HG03457 (cell line): ENCODE measurements at regions not wholly inside any gene's neighbourhood (a gene's known extent, or its start where the extent isn't known, plus 50 kb on each side); places are given as distances from the start of the nearest gene placed in this dataset.
"Not testable (repeated sequence)": the region's sequence is repeated elsewhere in the genome, so short reads cannot be mapped to it uniquely, and the experiment has no call there.

Source experiments
- ATAC-seq: cut with Tn5 transposase; IDR thresholded peaks from one replicate; pipeline ENCODE4 v1.9.1; 2021; ENCODE audit warnings: moderate number of reproducible peaks; ENCODE audit not compliant: unreplicated experiment

- no peak for ATAC-seq
Measured at GRCh38 chr2:82109418-82109817, 1804.9 kb upstream of the LRRTM1 start.

DNA sequence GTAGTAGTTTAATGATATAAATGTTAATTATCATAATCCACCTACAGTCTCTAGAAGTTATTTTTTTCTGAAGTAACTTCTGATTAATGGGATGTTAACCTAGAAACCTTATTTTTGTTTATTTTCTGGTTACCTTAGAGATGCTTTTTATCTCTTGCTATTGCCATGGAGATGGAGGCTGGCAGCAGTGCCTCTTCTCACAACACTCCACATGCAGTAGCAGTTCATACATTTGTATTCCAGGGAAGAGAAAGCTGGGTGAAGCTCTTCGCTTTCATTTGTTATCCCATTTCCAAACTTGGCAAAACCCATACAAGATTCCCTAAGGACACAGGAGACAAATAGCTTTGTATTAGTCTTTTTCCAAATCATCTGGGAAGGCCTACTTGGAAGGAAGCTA, 1794.1 kb upstream of the LRRTM1 start:
- no peak for ATAC-seq

DNA sequence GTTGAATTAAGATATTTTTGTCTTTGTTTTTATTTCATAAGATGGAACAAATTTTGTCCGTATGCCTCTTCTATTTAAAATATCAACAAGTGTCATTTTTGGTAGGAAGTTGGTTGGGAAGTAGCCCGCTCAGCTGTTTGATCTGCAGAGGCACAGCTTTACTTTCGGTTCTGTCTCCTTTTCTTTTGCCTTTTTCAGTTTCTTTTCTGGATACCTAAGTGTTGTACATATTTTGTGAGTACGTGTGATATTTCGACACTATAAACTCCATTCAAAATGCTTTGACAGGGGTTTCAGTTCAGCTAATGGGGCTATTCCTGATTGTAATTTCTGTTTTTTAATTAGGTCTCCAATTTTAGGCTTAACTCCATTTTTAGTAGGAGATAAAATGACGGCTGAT, 1785.0 kb upstream of the LRRTM1 start:
- ATAC-seq = no peak

GRCh38 chr2:82084679-82085392, 1780.3 kb upstream of the LRRTM1 start:
- ATAC-seq = no peak

- ATAC-seq = no peak
Measured at GRCh38 chr2:82075875-82076274, 1771.3 kb upstream of the LRRTM1 start.

- ATAC-seq = no peak
Measured at GRCh38 chr2:82062463-82062862, 1757.9 kb upstream of the LRRTM1 start.

DNA sequence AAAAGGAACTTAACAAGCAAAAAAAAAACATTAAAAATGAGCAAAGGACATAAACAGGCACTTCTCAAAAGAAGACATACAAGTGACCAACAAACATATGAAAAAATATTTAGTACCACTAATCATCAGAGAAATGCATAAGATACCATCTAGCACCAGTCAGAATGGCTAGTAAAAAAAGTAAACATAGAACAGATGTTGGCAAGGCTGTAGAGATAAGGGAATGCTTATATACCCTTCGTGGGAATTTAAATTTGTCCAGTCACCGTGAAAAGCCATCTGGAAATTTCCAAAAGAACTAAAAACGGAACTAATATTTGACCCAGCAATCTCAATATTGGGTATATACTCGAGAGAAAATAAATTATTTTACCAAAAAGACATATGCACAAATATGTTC, 1751.3 kb upstream of the LRRTM1 start:
- no peak for ATAC-seq

DNA sequence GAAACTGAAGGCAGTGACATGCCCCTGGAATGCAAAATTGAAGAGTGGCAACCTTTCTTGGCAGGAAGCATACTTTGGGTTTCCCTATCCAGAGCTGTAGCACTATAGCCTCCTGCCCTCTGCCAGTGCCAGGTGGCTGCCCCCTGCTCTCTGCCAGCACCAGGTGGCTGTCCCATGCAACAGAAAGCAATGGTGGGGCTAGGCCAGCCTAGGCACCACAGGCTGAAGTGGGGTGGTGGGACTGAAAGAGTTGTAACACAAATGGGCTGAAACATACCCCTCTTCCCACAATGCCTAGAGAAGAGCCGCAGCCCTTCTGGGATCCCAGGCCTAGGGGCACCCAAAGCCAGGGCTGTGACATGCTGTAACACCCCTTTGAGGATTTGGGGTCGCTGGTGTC, 1739.3 kb upstream of the LRRTM1 start:
- no peak for ATAC-seq

GRCh38 chr2:82027921-82028615, 1723.5 kb upstream of the LRRTM1 start:
- no peak for ATAC-seq

GRCh38 chr2:82023710-82024109, 1719.2 kb upstream of the LRRTM1 start:
- ATAC-seq = no peak

GRCh38 chr2:82013641-82014040, 1709.1 kb upstream of the LRRTM1 start:
- no peak for ATAC-seq

DNA sequence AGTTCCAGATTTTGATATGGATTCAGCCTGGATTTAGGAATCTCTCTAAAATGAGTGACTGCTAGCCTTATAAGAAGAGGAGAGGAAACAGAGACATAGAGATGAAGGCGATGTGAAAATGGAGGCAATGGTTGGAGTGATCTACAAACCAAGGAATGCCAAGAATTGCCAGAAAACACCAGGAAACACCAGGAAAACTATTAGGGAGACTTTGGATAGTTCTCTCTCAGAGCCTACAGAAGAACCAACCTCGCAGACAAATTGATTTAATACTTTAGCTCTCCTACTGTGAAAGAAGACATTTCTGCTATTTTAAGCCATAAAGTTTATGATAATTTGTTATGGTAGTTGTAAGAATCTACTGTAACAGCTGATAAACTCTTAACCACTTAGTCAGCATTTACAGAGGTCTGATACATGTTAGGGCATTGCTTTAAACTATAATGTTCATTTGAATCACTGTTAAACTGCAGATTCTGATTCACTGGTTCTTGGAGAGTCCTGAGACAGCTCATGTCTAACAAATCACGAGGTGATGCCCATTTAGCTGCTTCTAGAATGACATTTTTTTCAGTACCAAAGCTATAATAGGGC, 1702.6 kb upstream of the LRRTM1 start:
- ATAC-seq = no peak

DNA sequence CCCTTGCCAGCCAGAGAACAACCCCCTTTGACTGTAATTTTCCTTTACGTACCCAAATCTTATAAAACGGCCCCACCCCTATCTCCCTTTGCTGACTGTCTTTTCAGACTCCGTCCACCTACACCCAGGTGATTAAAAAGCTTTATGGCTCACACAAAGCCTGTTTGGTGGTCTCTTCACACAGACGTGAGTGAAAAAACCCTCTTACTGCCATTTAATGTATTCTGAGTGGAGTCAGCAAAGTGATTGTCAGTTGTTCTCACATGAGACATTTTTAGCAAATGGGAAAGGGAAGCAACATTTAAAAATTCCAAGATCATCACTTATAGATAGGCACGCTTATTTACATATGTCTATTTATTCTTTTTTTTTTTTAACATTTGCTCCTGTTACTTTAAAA, 1701.3 kb upstream of the LRRTM1 start:
- ATAC-seq = not testable (repeated sequence)

- ATAC-seq = no peak
Measured at GRCh38 chr2:82001614-82002013, 1697.1 kb upstream of the LRRTM1 start.

GRCh38 chr2:82000606-82001005, 1696.1 kb upstream of the LRRTM1 start:
- ATAC-seq = no peak

GRCh38 chr2:81996332-81996731, 1691.8 kb upstream of the LRRTM1 start:
- no peak for ATAC-seq

GRCh38 chr2:81991282-81991681, 1686.7 kb upstream of the LRRTM1 start:
- ATAC-seq = no peak

- ATAC-seq = no peak
Measured at GRCh38 chr2:81987370-81987769, 1682.8 kb upstream of the LRRTM1 start.

DNA sequence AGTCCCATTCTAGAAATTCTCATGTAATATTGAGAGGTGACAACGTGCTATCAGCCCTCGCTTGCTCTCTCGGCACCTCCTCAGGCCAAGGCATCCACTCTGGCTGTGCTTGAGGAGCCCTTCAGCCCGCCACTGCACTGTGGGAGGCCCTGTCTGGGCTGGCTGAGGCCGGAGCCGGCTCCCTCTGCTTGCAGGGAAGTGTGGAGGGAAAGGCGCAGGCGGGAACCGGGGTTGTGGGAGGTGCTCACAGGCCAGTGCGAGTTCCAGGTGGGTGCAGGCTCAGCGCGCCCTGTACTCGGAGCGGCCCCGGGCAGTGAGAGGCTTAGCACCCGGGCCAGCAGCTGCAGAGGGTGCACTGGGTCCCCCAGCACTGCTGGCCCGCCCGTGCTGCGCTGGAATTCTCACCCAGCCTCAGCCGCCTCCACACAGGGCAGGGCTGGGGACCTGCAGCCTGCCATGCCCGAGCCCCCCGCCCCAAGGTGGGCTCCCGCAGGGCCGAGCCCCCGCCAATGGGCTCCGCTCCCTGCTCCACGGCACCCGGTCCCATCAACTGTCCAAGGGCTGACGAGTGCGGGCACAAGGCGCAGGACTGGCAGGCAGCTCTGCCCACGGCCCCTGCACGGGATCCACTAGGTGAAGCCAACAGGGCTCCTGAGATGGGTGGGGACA, 1680.6 kb upstream of the LRRTM1 start:
- no peak for ATAC-seq

DNA sequence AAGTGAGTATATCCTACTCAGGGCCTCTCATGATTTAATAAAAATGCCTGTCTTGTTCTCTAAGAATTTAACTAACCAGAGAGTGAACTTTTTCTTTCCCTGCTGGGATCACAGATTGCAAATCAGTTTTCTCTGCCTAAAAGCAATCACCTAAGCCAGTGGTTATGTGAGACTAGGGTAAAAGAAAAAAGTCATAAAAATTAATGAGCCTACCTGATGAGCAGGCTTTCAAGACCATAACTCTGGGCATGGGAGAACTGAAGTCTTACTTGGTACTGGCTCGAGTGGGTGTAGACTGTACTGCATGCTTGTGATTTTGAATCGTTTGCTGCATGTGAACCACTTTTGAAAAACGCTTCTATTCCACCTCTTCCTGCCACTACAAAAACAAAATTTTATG, 1677.0 kb upstream of the LRRTM1 start:
- ATAC-seq = no peak

GRCh38 chr2:81979086-81979485, 1674.5 kb upstream of the LRRTM1 start:
- ATAC-seq = no peak

DNA sequence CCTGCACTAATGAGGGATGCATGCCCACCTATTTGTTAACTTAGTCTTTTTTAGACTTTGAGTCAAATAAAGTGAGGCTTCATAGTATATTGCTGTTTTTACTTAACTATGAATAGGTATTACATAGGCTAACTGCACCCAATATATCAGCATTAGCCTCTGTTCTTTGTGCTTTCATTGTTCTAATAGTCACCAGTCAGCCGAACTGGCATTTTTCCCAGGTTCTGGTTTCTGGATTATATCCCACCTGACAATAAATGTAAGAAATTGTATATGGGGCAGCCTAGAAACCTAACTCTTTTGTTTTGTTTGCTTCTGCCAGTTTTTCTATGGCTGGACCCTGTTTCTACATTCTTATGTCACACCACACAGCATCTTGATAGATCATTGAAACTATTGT, 1672.4 kb upstream of the LRRTM1 start:
- ATAC-seq = no peak
